ENCODE measurements at regions not wholly inside any gene's neighbourhood (a gene's known extent, or its start where the extent isn't known, plus 50 kb on each side); places are given as distances from the start of the nearest gene placed in this dataset.

GRCh38 chr12:74595696-74596095, 58.1 kb downstream of the ATXN7L3B start:
- no peak for TF ChIP-seq ZC3H10 (CRISPR knock-in tag; IDR thresholded peaks at IDR 0.05)
- TF ChIP-seq SNAI2 (CRISPR knock-in tag; IDR thresholded peaks at IDR 0.05), result no peak
- TF ChIP-seq, protein P1, sequence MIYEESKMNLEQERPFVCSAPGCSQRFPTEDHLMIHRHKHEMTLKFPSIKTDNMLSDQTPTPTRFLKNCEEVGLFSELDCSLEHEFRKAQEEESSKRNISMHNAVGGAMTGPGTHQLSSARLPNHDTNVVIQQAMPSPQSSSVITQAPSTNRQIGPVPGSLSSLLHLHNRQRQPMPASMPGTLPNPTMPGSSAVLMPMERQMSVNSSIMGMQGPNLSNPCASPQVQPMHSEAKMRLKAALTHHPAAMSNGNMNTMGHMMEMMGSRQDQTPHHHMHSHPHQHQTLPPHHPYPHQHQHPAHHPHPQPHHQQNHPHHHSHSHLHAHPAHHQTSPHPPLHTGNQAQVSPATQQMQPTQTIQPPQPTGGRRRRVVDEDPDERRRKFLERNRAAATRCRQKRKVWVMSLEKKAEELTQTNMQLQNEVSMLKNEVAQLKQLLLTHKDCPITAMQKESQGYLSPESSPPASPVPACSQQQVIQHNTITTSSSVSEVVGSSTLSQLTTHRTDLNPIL (CRISPR knock-in tag; IDR thresholded peaks at IDR 0.05; ENCODE audit: low read depth), result no peak
- TF ChIP-seq PATZ1 (CRISPR knock-in tag; IDR thresholded peaks at IDR 0.05; ENCODE audit: borderline replicate concordance), result no peak
- no peak for TF ChIP-seq OSR1 (CRISPR knock-in tag; IDR thresholded peaks at IDR 0.05)
- TF ChIP-seq CSDC2 (CRISPR knock-in tag; IDR thresholded peaks at IDR 0.05), result no peak
- TF ChIP-seq ZNF70 (CRISPR knock-in tag; IDR thresholded peaks at IDR 0.05), result no peak
- no peak for TF ChIP-seq ZNF8 (CRISPR knock-in tag; IDR thresholded peaks at IDR 0.05)
- TF ChIP-seq ZFP3 (CRISPR knock-in tag; IDR thresholded peaks at IDR 0.05), result no peak
- no peak for TF ChIP-seq ZFP30 (CRISPR knock-in tag; IDR thresholded peaks at IDR 0.05)
- TF ChIP-seq BACH2 (CRISPR knock-in tag; IDR thresholded peaks at IDR 0.05; ENCODE audit: borderline replicate concordance), result no peak
- TF ChIP-seq ARNTL (CRISPR knock-in tag; IDR thresholded peaks at IDR 0.05; ENCODE audit: borderline replicate concordance, low read depth), result no peak
